ENCODE measurements at regions not wholly inside any gene's neighbourhood (a gene's known extent, or its start where the extent isn't known, plus 50 kb on each side); places are given as distances from the start of the nearest gene placed in this dataset.

DNA sequence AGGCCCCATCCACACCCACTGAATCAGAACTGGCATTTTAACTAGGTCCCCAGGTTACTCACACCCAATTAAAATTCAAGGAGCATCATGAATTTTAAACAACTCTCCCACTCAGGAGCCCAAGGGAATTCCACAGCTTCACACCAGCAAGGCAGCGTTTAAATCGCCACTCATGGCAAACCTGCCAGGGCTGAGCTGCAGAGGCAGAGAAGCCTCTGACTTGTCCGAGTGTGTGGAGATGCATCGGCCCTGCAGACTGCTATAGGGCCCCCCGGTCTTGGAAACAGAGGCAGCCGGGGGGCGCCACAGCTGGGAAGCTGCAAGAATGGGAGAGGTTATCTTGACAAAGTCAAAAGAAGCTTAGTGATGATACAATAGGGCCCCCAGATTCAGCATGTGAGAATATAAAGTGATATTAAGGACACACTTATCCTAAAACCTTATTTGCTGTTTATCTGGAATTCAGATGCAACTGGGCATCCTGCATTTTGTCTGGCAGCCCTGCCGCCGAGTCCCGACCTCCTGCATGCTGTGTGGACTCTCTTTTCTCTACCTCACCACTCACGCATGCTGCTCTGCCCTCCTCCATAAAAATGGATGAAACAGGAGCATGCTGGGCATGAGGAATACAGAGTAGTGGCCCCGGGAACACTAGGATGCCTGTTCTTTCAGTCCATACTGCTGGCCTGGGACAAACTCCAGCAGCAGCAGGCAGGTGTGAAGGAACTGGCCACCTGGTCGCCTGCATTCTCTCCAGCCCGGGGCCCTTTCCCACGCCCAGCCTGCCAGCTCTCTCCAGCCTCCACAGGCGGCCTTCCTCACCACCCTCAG, 126.1 kb downstream of the PXDC1 start:
- Histone ChIP-seq H3K4me2 (ENCODE audit: low read length) (no peak overlapping the region), H3K36me3 (ENCODE audit: insufficient read depth, low read length) (no peaks in the 10 kb centered on the region), H2AFZ (ENCODE audit: low read length) (no peak overlapping the region), H3K4me3 (ENCODE audit: low read depth, low read length, poor library complexity, severe bottlenecking) (no peak overlapping the region), H3K9me3 (ENCODE audit: low read length) (no peaks in the 10 kb centered on the region), H3K79me2 (ENCODE audit: insufficient read depth, low read depth, low read length) (no peaks in the 10 kb centered on the region), H3K9me2 (ENCODE audit: insufficient read depth, low read length) (no peaks in the 10 kb centered on the region), H4K20me1 (ENCODE audit: insufficient read depth, low read length) (no peaks in the 10 kb centered on the region), H3K27ac (ENCODE audit: low read depth, low read length, poor library complexity, severe bottlenecking) (no peak overlapping the region), H3K4me1 (ENCODE audit: insufficient read depth, low read length, poor library complexity, severe bottlenecking) (no peaks in the 10 kb centered on the region)
- ChIA-PET POLR2A (no interaction called here), CTCF (ENCODE audit: unreplicated experiment) (no interaction called here)
- TF ChIP-seq EZH2phosphoT487 (IDR thresholded peaks at IDR 0.05; ENCODE audit: borderline replicate concordance, low read depth, low read length): no peak
- TF ChIP-seq, protein P1, sequence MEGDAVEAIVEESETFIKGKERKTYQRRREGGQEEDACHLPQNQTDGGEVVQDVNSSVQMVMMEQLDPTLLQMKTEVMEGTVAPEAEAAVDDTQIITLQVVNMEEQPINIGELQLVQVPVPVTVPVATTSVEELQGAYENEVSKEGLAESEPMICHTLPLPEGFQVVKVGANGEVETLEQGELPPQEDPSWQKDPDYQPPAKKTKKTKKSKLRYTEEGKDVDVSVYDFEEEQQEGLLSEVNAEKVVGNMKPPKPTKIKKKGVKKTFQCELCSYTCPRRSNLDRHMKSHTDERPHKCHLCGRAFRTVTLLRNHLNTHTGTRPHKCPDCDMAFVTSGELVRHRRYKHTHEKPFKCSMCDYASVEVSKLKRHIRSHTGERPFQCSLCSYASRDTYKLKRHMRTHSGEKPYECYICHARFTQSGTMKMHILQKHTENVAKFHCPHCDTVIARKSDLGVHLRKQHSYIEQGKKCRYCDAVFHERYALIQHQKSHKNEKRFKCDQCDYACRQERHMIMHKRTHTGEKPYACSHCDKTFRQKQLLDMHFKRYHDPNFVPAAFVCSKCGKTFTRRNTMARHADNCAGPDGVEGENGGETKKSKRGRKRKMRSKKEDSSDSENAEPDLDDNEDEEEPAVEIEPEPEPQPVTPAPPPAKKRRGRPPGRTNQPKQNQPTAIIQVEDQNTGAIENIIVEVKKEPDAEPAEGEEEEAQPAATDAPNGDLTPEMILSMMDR (conservative IDR thresholded peaks at IDR 0.05; ENCODE audit: low read length): no peak
- DNase-seq (ENCODE audit: low spot score): no peak
- intact Hi-C loops (cut with micrococcal nuclease; ENCODE audit: unreplicated experiment): no loop called here
- BruUV-seq (replicated peaks): no TSS peak

DNA sequence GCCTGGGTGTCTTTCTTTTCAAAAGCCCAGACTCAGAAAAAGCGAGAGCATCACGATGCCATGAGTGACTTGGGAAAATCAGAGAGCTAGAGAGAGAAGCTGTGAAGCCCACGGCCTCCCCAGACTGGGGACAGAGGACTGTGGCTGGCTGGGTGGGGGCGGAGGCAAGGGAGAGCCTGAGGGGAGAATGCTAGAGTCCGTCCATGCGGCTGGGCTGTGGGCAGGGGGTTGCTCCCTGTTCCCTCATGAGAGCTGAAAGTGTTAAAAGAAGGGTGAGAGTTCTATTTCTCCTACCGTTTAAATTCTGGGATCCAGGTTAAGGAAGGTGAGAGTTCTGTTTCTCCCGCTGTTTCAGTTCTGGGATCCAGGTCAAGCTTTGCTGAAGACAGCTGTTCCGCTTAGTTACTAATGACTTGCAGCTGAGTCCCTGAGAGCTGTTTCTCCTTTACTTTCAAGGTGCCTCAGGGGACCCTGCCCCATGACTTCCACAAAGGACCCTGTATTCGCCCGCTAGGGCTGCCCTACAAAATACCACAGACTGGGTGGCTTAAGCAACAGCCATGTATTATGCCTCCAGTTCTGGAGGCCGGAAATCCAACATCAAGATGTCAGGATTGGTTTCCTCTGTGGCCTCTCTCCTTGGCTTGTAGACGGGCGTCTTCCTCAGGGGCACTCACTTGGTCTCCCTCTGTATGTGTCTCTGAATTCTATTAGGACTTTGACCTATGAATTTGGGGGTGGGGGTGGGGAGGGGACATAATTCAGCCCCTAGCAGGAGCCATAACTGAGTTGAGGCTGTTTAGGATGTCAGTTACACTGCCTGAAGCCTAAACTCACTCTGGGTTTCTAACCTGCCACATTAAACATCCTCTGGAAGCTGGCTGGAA, 127.0 kb downstream of the PXDC1 start:
- Histone ChIP-seq H3K27ac (ENCODE audit: low read depth, low read length, poor library complexity, severe bottlenecking) (no peak overlapping the region), H2AFZ (ENCODE audit: low read length) (no peak overlapping the region), H3K9me3 (ENCODE audit: low read length) (no peaks in the 10 kb centered on the region), H3K36me3 (ENCODE audit: insufficient read depth, low read length) (no peaks in the 10 kb centered on the region), H3K4me2 (ENCODE audit: low read length) (no peak overlapping the region), H3K79me2 (ENCODE audit: insufficient read depth, low read depth, low read length) (no peaks in the 10 kb centered on the region), H3K4me3 (ENCODE audit: low read depth, low read length, poor library complexity, severe bottlenecking) (no peak overlapping the region), H4K20me1 (ENCODE audit: insufficient read depth, low read length) (no peaks in the 10 kb centered on the region), H3K4me1 (ENCODE audit: insufficient read depth, low read length, poor library complexity, severe bottlenecking) (no peaks in the 10 kb centered on the region), H3K9me2 (ENCODE audit: insufficient read depth, low read length) (no peaks in the 10 kb centered on the region)
- DNase-seq (ENCODE audit: low spot score): no peak
- intact Hi-C loops (cut with micrococcal nuclease; ENCODE audit: unreplicated experiment): no loop called here
- ChIA-PET CTCF (ENCODE audit: unreplicated experiment) (no interaction called here), POLR2A (no interaction called here)
- no TSS peak for BruUV-seq (replicated peaks)
- TF ChIP-seq EZH2phosphoT487 (IDR thresholded peaks at IDR 0.05; ENCODE audit: borderline replicate concordance, low read depth, low read length): no peak
- TF ChIP-seq, protein P1 (conservative IDR thresholded peaks at IDR 0.05; ENCODE audit: low read length): no peak

All from OCI-LY7 (cell line).